Neural progenitor cell (in vitro differentiated cells): ENCODE measurements at regions not wholly inside any gene's neighbourhood (a gene's known extent, or its start where the extent isn't known, plus 50 kb on each side); places are given as distances from the start of the nearest gene placed in this dataset.

ENCODE experiments used
- EZH2 ChIP-seq: fragments of 200-600 bp; sonication (generic); IDR thresholded peaks from 2 replicates; pipeline ENCODE4 v1.6.1; 2017; ENCODE audit warnings: antibody characterized with exemption, mild to moderate bottlenecking, moderate library complexity
- EZH2phosphoT487 ChIP-seq: fragments of 200-600 bp; sonication (generic); IDR thresholded peaks from 2 replicates; pipeline ENCODE4 v1.6.1; 2017; ENCODE audit warnings: antibody characterized with exemption
- TF ChIP-seq, protein P1 (sequence below): fragments of 200-600 bp; sonication (generic); IDR thresholded peaks from 2 replicates; pipeline ENCODE4 v1.5.1; 2017; ENCODE audit warnings: antibody characterized with exemption, mild to moderate bottlenecking

GRCh38 chr12:67193704-67194103, 75.5 kb upstream of the CAND1 start:
- TF ChIP-seq, protein P1, sequence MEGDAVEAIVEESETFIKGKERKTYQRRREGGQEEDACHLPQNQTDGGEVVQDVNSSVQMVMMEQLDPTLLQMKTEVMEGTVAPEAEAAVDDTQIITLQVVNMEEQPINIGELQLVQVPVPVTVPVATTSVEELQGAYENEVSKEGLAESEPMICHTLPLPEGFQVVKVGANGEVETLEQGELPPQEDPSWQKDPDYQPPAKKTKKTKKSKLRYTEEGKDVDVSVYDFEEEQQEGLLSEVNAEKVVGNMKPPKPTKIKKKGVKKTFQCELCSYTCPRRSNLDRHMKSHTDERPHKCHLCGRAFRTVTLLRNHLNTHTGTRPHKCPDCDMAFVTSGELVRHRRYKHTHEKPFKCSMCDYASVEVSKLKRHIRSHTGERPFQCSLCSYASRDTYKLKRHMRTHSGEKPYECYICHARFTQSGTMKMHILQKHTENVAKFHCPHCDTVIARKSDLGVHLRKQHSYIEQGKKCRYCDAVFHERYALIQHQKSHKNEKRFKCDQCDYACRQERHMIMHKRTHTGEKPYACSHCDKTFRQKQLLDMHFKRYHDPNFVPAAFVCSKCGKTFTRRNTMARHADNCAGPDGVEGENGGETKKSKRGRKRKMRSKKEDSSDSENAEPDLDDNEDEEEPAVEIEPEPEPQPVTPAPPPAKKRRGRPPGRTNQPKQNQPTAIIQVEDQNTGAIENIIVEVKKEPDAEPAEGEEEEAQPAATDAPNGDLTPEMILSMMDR = no peak
- TF ChIP-seq EZH2 = no peak
- TF ChIP-seq EZH2phosphoT487 = no peak
